ENCODE measurements at regions not wholly inside any gene's neighbourhood (a gene's known extent, or its start where the extent isn't known, plus 50 kb on each side); places are given as distances from the start of the nearest gene placed in this dataset.

- TF ChIP-seq CTCF (IDR thresholded peaks at IDR 0.05; ENCODE audit: insufficient read depth, low read depth, low read length) (no peak), EZH2 (IDR thresholded peaks at IDR 0.05; ENCODE audit: insufficient read depth, low read length) (no peak)
Measured at GRCh38 chr2:40680547-40680946, 228.7 kb upstream of the SLC8A1 start.

Measured in astrocyte (in vitro differentiated cells and primary cell).